PFSK-1 (cell line): ENCODE measurements at regions not wholly inside any gene's neighbourhood (a gene's known extent, or its start where the extent isn't known, plus 50 kb on each side); places are given as distances from the start of the nearest gene placed in this dataset.

Experiments
- POLR2AphosphoS5 ChIP-seq: IDR thresholded peaks from 2 replicates; pipeline ENCODE4 v1.6.1; 2012; ENCODE audit warnings: low read depth, mild to moderate bottlenecking, control low read depth, low read length, moderate library complexity
- REST ChIP-seq, 2 experiments: IDR thresholded peaks; 2 replicates each; pipeline versions ENCODE4 v1.6.1 to v1.8.0; 2011 to 2012; ENCODE audit warnings: low read depth in 2 of 2, low read length in 2 of 2, control low read depth in 1 of 2, inconsistent platforms in 1 of 2, mild to moderate bottlenecking in 1 of 2, moderate library complexity in 1 of 2; ENCODE audit not compliant: insufficient read depth in 1 of 2
- SIN3A ChIP-seq: IDR thresholded peaks from 2 replicates; pipeline ENCODE4 v1.6.1; 2012; ENCODE audit warnings: mild to moderate bottlenecking, low read length, moderate library complexity, borderline replicate concordance; ENCODE audit not compliant: insufficient read depth
- TAF1 ChIP-seq: IDR thresholded peaks from 2 replicates; pipeline ENCODE4 v1.6.1; 2012; ENCODE audit warnings: low read length, control low read depth, borderline replicate concordance; ENCODE audit not compliant: insufficient read depth

DNA sequence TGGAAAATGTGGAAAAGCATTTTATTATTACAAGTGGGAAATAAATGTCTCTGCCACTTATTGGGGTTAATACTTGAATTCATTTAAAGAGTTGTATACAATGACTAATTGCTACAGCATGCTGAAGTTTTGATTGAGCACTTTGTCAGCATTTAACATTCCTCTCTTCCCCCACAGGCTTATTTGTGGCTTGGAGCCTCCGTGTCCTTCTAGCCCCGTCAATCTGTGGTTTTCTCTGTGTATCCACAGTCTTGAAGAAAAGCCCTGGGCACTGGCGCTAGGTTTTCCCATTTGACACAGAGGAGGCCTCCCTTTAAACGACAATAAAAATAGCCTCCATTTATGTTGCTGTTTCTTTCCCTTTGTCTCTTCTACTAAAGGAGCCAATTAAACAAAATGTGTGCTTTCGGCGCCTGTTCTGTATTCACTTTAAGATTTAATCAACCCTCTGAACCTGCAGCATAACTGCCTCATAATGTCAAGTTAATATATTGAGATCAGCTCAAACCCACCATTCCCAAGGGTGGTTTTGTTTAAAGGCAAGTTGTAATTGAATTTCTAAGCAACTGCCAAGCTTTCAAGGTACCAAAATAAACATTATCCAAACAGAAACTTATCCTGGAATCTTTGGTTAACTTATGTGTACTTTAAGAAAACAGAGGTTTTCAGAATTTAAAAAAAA, 92.9 kb upstream of the ADRA1D start:
- TF ChIP-seq POLR2AphosphoS5 (no peak), TAF1 (no peak), SIN3A (no peak), REST (IDR thresholded peaks at IDR 0.05; ENCODE audit: insufficient read depth in 1 of 2, low read depth in 2 of 2, low read length in 2 of 2) (no peak)
